ENCODE measurements at regions not wholly inside any gene's neighbourhood (a gene's known extent, or its start where the extent isn't known, plus 50 kb on each side); places are given as distances from the start of the nearest gene placed in this dataset.

- no peak for DNase-seq
- no peaks in the 10 kb centered on the region for H3K27me3 ChIP-seq (ENCODE audit: insufficient read depth, low read length)
- no peak overlapping the region for H3K9ac ChIP-seq (ENCODE audit: extremely low read depth, insufficient read length, low read length)
- no peaks in the 10 kb centered on the region for H3K79me2 ChIP-seq (ENCODE audit: insufficient read depth, low read length)
- no peak overlapping the region for H2BK5ac ChIP-seq (ENCODE audit: insufficient read length, low read length)
- H3K4me2 ChIP-seq (ENCODE audit: insufficient read depth, insufficient read length, low read length) = no peak overlapping the region
- H2BK20ac ChIP-seq (ENCODE audit: low read depth, low read length, poor library complexity, severe bottlenecking) = no peak overlapping the region
- no peak overlapping the region for H3K27ac ChIP-seq (ENCODE audit: insufficient read length, low read depth, low read length)
- no peak overlapping the region for H2AK5ac ChIP-seq (ENCODE audit: insufficient read length, low read length)
- WGBS (ENCODE audit: extremely low coverage, insufficient read length, low lambda C conversion rate) = no CpG with 5 or more reads among the region's 6 CpGs
- H4K91ac ChIP-seq (ENCODE audit: insufficient read length, low read depth, low read length) = no peak overlapping the region
- H2AFZ ChIP-seq (ENCODE audit: low read length) = no peak overlapping the region
- no peaks in the 10 kb centered on the region for H3K9me3 Mint-ChIP-seq
- H2BK120ac ChIP-seq (ENCODE audit: low read depth, low read length, poor library complexity, severe bottlenecking) = no peak overlapping the region
- H3K4me3 Mint-ChIP-seq = no peak overlapping the region
- H2BK15ac ChIP-seq (ENCODE audit: low read depth, low read length) = no peak overlapping the region
- H3K4me1 Mint-ChIP-seq = peaks cover 3 to 4% of the 10 kb centered on the region in 2 experiments
- no peaks in the 10 kb centered on the region for H3K23me2 ChIP-seq (ENCODE audit: insufficient read length, low read depth, low read length, poor library complexity, severe bottlenecking)
- 0 out of 2 replicates have a peak, but pooled peaks cover 1% of the 10 kb centered on the region for H3K4me1 ChIP-seq (ENCODE audit: insufficient read depth, low read length)
- H3K27me3 Mint-ChIP-seq (ENCODE audit: low read depth) = peaks cover 2% of the 10 kb centered on the region; the same call in 1 of the 2 replicates
- no peak overlapping the region for H3T11ph ChIP-seq (ENCODE audit: low read length)
- H4K5ac ChIP-seq (ENCODE audit: insufficient read length, low read depth, low read length) = no peak overlapping the region
- H3K36me3 Mint-ChIP-seq (ENCODE audit: insufficient read depth in 1 of 3, low read depth in 3 of 3) = no peaks in the 10 kb centered on the region
- no peak overlapping the region for H3K23ac ChIP-seq (ENCODE audit: insufficient read length, low read depth, low read length)
- H3K18ac ChIP-seq (ENCODE audit: insufficient read length, low read depth, low read length) = no peak overlapping the region
- no peaks in the 10 kb centered on the region for H3K9me3 ChIP-seq (ENCODE audit: control insufficient read depth, low read depth, low read length)
- H3K14ac ChIP-seq (ENCODE audit: insufficient read depth, low read length) = no peak overlapping the region
- TF ChIP-seq, protein P1, sequence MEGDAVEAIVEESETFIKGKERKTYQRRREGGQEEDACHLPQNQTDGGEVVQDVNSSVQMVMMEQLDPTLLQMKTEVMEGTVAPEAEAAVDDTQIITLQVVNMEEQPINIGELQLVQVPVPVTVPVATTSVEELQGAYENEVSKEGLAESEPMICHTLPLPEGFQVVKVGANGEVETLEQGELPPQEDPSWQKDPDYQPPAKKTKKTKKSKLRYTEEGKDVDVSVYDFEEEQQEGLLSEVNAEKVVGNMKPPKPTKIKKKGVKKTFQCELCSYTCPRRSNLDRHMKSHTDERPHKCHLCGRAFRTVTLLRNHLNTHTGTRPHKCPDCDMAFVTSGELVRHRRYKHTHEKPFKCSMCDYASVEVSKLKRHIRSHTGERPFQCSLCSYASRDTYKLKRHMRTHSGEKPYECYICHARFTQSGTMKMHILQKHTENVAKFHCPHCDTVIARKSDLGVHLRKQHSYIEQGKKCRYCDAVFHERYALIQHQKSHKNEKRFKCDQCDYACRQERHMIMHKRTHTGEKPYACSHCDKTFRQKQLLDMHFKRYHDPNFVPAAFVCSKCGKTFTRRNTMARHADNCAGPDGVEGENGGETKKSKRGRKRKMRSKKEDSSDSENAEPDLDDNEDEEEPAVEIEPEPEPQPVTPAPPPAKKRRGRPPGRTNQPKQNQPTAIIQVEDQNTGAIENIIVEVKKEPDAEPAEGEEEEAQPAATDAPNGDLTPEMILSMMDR (conservative IDR thresholded peaks at IDR 0.05) = no peak
- no peak overlapping the region for H2BK12ac ChIP-seq (ENCODE audit: insufficient read length, low read depth, low read length)
- no peak overlapping the region for H4K8ac ChIP-seq (replicated peaks; ENCODE audit: insufficient read length, low read depth, low read length)
- no peak overlapping the region for H3K4ac ChIP-seq (ENCODE audit: low read depth, low read length)
- no peak overlapping the region for H3K56ac ChIP-seq (ENCODE audit: insufficient read length, low read depth, low read length)
- no peak overlapping the region for H3K27ac Mint-ChIP-seq
- no peaks in the 10 kb centered on the region for H3K79me1 ChIP-seq (ENCODE audit: insufficient read depth, low read depth, low read length, poor library complexity, severe bottlenecking)
- H4K20me1 ChIP-seq (ENCODE audit: control insufficient read depth, insufficient read depth, insufficient read length) = no peaks in the 10 kb centered on the region
These were observed 125.1 kb upstream of the RREB1 start for GRCh38 chr6:6982663-6983062.
